ENCODE measurements at regions not wholly inside any gene's neighbourhood (a gene's known extent, or its start where the extent isn't known, plus 50 kb on each side); places are given as distances from the start of the nearest gene placed in this dataset.
A peak's percentile ranks its signal among the peaks of the same experiment; 100 is the strongest.

DNA sequence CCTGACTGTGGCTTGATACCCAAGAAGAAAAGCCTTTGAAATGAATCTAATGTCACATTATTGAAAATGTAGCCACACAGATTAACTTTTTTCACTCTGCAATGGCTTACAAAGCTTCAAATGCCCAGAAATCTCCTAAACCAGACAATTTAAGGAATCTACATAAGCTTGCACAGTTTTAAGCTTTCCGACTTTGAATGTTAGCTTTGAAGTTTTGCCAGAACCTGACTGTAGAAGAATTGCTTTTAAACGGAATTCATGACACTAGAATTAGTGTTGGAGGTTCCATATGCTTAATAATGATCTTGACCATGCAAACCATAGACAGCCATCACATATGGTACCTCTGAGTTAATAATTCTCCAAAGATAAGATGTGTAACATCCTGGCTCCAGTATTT, 798.5 kb upstream of the EPHA7 start:
- peak in 2 of 4 donors; percentile 5 to 14 for DNase-seq
- Histone ChIP-seq H3K4me3 (no peak overlapping the region), H3K9me3 (no peaks in the 10 kb centered on the region), H3K4me1 (no peaks in the 10 kb centered on the region), H3K27me3 (no peaks in the 10 kb centered on the region), H3K36me3 (no peaks in the 10 kb centered on the region), H3K27ac (no peak overlapping the region)
- no peak for TF ChIP-seq CTCF (IDR thresholded peaks at IDR 0.05)
- ATAC-seq: no peak
- intact Hi-C loops (cut with DNase I): no loop called here

- intact Hi-C loops (cut with DNase I): no loop called here
- no peak for DNase-seq
- no peaks in the 10 kb centered on the region for H3K4me1 ChIP-seq
- no peak for TF ChIP-seq CTCF (IDR thresholded peaks at IDR 0.05)
- no peaks in the 10 kb centered on the region for H3K36me3 ChIP-seq
- H3K27ac ChIP-seq: no peak overlapping the region
- no peak overlapping the region for H3K4me3 ChIP-seq
- ATAC-seq: no peak
- no peaks in the 10 kb centered on the region for H3K9me3 ChIP-seq
- no peaks in the 10 kb centered on the region for H3K27me3 ChIP-seq
Observed at GRCh38 chr6:94215552-94215951, 796.2 kb upstream of the EPHA7 start.

GRCh38 chr6:94213226-94213625, 793.9 kb upstream of the EPHA7 start:
- Histone ChIP-seq H3K4me3 (no peak overlapping the region), H3K4me1 (no peaks in the 10 kb centered on the region), H3K9me3 (no peaks in the 10 kb centered on the region), H3K27me3 (no peaks in the 10 kb centered on the region), H3K27ac (no peak overlapping the region), H3K36me3 (no peaks in the 10 kb centered on the region)
- ATAC-seq: no peak
- intact Hi-C loops (cut with DNase I): no loop called here
- TF ChIP-seq CTCF (IDR thresholded peaks at IDR 0.05): no peak
- DNase-seq: no peak

DNA sequence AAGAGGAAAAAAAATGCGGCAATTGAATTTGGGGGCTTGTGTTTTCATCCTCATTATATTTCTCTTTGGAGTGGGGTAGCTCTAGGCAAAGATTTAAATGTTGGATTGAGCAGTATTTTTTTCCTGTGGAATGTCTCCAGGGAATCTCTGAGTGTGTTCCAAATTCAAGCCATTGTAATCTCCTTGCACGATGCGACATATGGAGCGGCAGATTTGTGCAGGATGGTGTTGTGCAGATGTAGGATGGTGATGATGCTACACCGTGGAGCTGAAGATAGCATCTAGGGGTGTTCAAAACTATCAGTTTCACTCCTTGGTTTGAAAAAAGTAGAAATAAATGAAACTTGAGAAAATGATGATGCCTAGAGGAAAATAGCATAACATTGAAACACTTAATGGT, 777.5 kb upstream of the EPHA7 start:
- no peak overlapping the region for H3K27ac ChIP-seq
- H3K27me3 ChIP-seq: no peaks in the 10 kb centered on the region
- intact Hi-C loops (cut with DNase I): no loop called here
- H3K4me1 ChIP-seq: no peaks in the 10 kb centered on the region
- H3K4me3 ChIP-seq: no peak overlapping the region
- DNase-seq (no peak), ATAC-seq (no peak)
- no peaks in the 10 kb centered on the region for H3K36me3 ChIP-seq
- H3K9me3 ChIP-seq: no peaks in the 10 kb centered on the region
- no peak for TF ChIP-seq CTCF (IDR thresholded peaks at IDR 0.05)

- H3K36me3 ChIP-seq: no peaks in the 10 kb centered on the region
- intact Hi-C loops (cut with DNase I): no loop called here
- ATAC-seq: no peak
Observed at GRCh38 chr6:94190030-94190429, 770.7 kb upstream of the EPHA7 start.

More at GRCh38 chr6:94190030-94190429, 770.7 kb upstream of the EPHA7 start:
- peaks cover 0 to 8% of the 10 kb centered on the region in 2 donors for H3K9me3 ChIP-seq
- no peak for TF ChIP-seq CTCF (IDR thresholded peaks at IDR 0.05)
- no peaks in the 10 kb centered on the region for H3K27me3 ChIP-seq
- no peaks in the 10 kb centered on the region for H3K4me1 ChIP-seq
- no peak overlapping the region for H3K27ac ChIP-seq
- no peak overlapping the region for H3K4me3 ChIP-seq
- DNase-seq: no peak
